GM23338 (cell line): ENCODE measurements at regions not wholly inside any gene's neighbourhood (a gene's known extent, or its start where the extent isn't known, plus 50 kb on each side); places are given as distances from the start of the nearest gene placed in this dataset.
"Not testable (repeated sequence)": the region's sequence is repeated elsewhere in the genome, so short reads cannot be mapped to it uniquely, and the experiment has no call there.

ENCODE experiments used
- ATAC-seq: fragments of 200-7000 bp; cut with Tn5 transposase; 3 replicates; pipeline ENCODE4 v1.9.1; 2020
- DNase-seq: peaks from one replicate; pipeline ENCODE4 v3.0.0-alpha.2; 2015; ENCODE audit warnings: low spot score
- H2AFZ ChIP-seq: fragments of 200-600 bp; sonication (generic); 2 replicates; pipeline ENCODE4 v1.8.0; 2016; ENCODE audit warnings: antibody characterized with exemption, mild to moderate bottlenecking, moderate library complexity
- H3F3A ChIP-seq: fragments of 200-600 bp; sonication (generic); replicated peaks from 2 replicates; pipeline ENCODE4 v1.8.0; 2017; ENCODE audit warnings: antibody characterized with exemption, mixed run types, low read depth
- H3K27ac ChIP-seq: fragments of 200-600 bp; sonication (generic); 2 replicates; pipeline ENCODE4 v1.6.1; 2016; ENCODE audit warnings: low read depth
- H3K27me3 ChIP-seq: fragments of 200-600 bp; sonication (generic); 2 replicates; pipeline ENCODE4 v1.8.0; 2016; ENCODE audit warnings: mild to moderate bottlenecking, mixed run types, moderate library complexity; ENCODE audit not compliant: insufficient read depth
- H3K36me3 ChIP-seq: fragments of 200-600 bp; sonication (generic); 2 replicates; pipeline ENCODE4 v1.8.0; 2016; ENCODE audit warnings: mild to moderate bottlenecking; ENCODE audit not compliant: insufficient read depth
- H3K4me1 ChIP-seq: fragments of 200-600 bp; sonication (generic); 2 replicates; pipeline ENCODE4 v1.8.0; 2016; ENCODE audit warnings: mild to moderate bottlenecking, moderate library complexity; ENCODE audit not compliant: insufficient read depth
- H3K4me2 ChIP-seq: fragments of 200-600 bp; sonication (generic); 2 replicates; pipeline ENCODE4 v1.7.1; 2017; ENCODE audit warnings: mixed run types
- H3K4me3 ChIP-seq: fragments of 200-600 bp; sonication (generic); 2 replicates; pipeline ENCODE4 v1.6.1; 2016; ENCODE audit warnings: mixed run types
- H3K79me2 ChIP-seq: fragments of 200-600 bp; sonication (generic); replicated peaks from 2 replicates; pipeline ENCODE4 v1.8.0; 2017; ENCODE audit warnings: mild to moderate bottlenecking; ENCODE audit not compliant: insufficient read depth
- H3K9me2 ChIP-seq: fragments of 200-600 bp; sonication (generic); 2 replicates; pipeline ENCODE4 v1.8.0; 2017; ENCODE audit not compliant: insufficient read depth
- H4K20me1 ChIP-seq: fragments of 200-600 bp; sonication (generic); replicated peaks from 2 replicates; pipeline ENCODE4 v1.8.0; 2017; ENCODE audit warnings: mild to moderate bottlenecking; ENCODE audit not compliant: insufficient read depth
- H3K27ac Mint-ChIP-seq: 2 replicates; pipeline ENCODE4 v1.8.0; 2020; ENCODE audit warnings: inconsistent platforms, mild to moderate bottlenecking, moderate library complexity, mixed read lengths
- H3K27me3 Mint-ChIP-seq: 3 replicates; pipeline ENCODE4 v1.8.0; 2022; ENCODE audit warnings: low read depth, mild to moderate bottlenecking, moderate library complexity, mixed read lengths, inconsistent platforms; ENCODE audit not compliant: insufficient read depth, poor library complexity
- H3K36me3 Mint-ChIP-seq: 3 replicates; pipeline ENCODE4 v1.8.0; 2021; ENCODE audit warnings: low read depth, mild to moderate bottlenecking, inconsistent platforms, moderate library complexity, mixed read lengths
- H3K4me1 Mint-ChIP-seq: 3 replicates; pipeline ENCODE4 v1.8.0; 2020; ENCODE audit warnings: mild to moderate bottlenecking, inconsistent platforms, mixed read lengths
- H3K4me3 Mint-ChIP-seq: 3 replicates; pipeline ENCODE4 v1.8.0; 2021; ENCODE audit warnings: moderate library complexity, mild to moderate bottlenecking, inconsistent platforms, mixed read lengths
- H3K9me3 Mint-ChIP-seq: 3 replicates; pipeline ENCODE4 v1.8.0; 2020; ENCODE audit warnings: moderate library complexity, mild to moderate bottlenecking, inconsistent platforms, mixed read lengths
- CREB1 ChIP-seq: fragments of 250-450 bp; sonication (Bioruptor Pico); IDR thresholded peaks from 2 replicates; pipeline ENCODE4 v1.5.0; 2020; ENCODE audit warnings: low read depth, mild to moderate bottlenecking, moderate library complexity
- CTCF ChIP-seq, 2 experiments: fragments of 200-600 bp in 1 of 2; sonication (generic) in 1 of 2; conservative IDR thresholded peaks; 2 replicates each; pipeline versions ENCODE4 v1.5.1 to v1.6.1; 2016 to 2017; ENCODE audit warnings: antibody characterized with exemption in 2 of 2, low read depth in 2 of 2, mild to moderate bottlenecking in 2 of 2, moderate library complexity in 1 of 2
- EZH2 ChIP-seq: fragments of 200-600 bp; sonication (generic); IDR thresholded peaks from one replicate; pipeline ENCODE4 v1.8.0; 2017; ENCODE audit warnings: antibody characterized with exemption, mild to moderate bottlenecking, low read depth; ENCODE audit not compliant: unreplicated experiment
- JUNB ChIP-seq: IDR thresholded peaks from one replicate; pipeline ENCODE4 v1.6.1; 2016; ENCODE audit warnings: antibody characterized with exemption; ENCODE audit not compliant: unreplicated experiment
- NANOG ChIP-seq: IDR thresholded peaks from 2 replicates; pipeline ENCODE4 v1.6.1; 2016; ENCODE audit warnings: antibody characterized with exemption, borderline replicate concordance
- REST ChIP-seq: IDR thresholded peaks from one replicate; pipeline ENCODE4 v1.6.1; 2018; ENCODE audit warnings: antibody characterized with exemption; ENCODE audit not compliant: unreplicated experiment
- ZNF114 ChIP-seq: fragments of 250-450 bp; sonication (Bioruptor Pico); IDR thresholded peaks from 2 replicates; pipeline ENCODE4 v1.5.0; 2020; ENCODE audit warnings: mild to moderate bottlenecking, moderate library complexity
- TF ChIP-seq, protein P1 (sequence below): fragments of 250-450 bp; sonication (Bioruptor Pico); IDR thresholded peaks from 2 replicates; pipeline ENCODE4 v1.5.0; 2020; ENCODE audit warnings: mild to moderate bottlenecking, moderate library complexity

GRCh38 chr15:54789376-54789775 is 407.4 kb downstream of the RSL24D1 start (continued):
- TF ChIP-seq, protein P1, sequence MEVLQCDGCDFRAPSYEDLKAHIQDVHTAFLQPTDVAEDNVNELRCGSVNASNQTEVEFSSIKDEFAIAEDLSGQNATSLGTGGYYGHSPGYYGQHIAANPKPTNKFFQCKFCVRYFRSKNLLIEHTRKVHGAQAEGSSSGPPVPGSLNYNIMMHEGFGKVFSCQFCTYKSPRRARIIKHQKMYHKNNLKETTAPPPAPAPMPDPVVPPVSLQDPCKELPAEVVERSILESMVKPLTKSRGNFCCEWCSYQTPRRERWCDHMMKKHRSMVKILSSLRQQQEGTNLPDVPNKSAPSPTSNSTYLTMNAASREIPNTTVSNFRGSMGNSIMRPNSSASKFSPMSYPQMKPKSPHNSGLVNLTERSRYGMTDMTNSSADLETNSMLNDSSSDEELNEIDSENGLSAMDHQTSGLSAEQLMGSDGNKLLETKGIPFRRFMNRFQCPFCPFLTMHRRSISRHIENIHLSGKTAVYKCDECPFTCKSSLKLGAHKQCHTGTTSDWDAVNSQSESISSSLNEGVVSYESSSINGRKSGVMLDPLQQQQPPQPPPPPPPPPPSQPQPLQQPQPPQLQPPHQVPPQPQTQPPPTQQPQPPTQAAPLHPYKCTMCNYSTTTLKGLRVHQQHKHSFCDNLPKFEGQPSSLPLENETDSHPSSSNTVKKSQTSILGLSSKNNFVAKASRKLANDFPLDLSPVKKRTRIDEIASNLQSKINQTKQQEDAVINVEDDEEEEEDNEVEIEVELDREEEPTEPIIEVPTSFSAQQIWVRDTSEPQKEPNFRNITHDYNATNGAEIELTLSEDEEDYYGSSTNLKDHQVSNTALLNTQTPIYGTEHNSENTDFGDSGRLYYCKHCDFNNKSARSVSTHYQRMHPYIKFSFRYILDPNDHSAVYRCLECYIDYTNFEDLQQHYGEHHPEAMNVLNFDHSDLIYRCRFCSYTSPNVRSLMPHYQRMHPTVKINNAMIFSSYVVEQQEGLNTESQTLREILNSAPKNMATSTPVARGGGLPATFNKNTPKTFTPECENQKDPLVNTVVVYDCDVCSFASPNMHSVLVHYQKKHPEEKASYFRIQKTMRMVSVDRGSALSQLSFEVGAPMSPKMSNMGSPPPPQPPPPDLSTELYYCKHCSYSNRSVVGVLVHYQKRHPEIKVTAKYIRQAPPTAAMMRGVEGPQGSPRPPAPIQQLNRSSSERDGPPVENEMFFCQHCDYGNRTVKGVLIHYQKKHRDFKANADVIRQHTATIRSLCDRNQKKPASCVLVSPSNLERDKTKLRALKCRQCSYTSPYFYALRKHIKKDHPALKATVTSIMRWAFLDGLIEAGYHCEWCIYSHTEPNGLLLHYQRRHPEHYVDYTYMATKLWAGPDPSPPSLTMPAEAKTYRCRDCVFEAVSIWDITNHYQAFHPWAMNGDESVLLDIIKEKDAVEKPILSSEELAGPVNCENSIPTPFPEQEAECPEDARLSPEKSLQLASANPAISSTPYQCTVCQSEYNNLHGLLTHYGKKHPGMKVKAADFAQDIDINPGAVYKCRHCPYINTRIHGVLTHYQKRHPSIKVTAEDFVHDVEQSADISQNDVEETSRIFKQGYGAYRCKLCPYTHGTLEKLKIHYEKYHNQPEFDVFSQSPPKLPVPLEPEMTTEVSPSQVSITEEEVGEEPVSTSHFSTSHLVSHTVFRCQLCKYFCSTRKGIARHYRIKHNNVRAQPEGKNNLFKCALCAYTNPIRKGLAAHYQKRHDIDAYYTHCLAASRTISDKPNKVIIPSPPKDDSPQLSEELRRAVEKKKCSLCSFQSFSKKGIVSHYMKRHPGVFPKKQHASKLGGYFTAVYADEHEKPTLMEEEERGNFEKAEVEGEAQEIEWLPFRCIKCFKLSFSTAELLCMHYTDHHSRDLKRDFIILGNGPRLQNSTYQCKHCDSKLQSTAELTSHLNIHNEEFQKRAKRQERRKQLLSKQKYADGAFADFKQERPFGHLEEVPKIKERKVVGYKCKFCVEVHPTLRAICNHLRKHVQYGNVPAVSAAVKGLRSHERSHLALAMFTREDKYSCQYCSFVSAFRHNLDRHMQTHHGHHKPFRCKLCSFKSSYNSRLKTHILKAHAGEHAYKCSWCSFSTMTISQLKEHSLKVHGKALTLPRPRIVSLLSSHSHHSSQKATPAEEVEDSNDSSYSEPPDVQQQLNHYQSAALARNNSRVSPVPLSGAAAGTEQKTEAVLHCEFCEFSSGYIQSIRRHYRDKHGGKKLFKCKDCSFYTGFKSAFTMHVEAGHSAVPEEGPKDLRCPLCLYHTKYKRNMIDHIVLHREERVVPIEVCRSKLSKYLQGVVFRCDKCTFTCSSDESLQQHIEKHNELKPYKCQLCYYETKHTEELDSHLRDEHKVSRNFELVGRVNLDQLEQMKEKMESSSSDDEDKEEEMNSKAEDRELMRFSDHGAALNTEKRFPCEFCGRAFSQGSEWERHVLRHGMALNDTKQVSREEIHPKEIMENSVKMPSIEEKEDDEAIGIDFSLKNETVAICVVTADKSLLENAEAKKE = no peak

GRCh38 chr15:54781220-54781619 is 415.5 kb downstream of the RSL24D1 start:
- not testable (repeated sequence) for H3K4me3 ChIP-seq, H3K4me2 ChIP-seq, H3K27ac ChIP-seq, H3K9me2 ChIP-seq, H3K4me3 Mint-ChIP-seq, DNase-seq, H3K36me3 ChIP-seq, H3F3A ChIP-seq, ATAC-seq, H3K79me2 ChIP-seq, H3K4me1 ChIP-seq, H2AFZ ChIP-seq, H4K20me1 ChIP-seq, H3K27ac Mint-ChIP-seq, H3K4me1 Mint-ChIP-seq, H3K27me3 ChIP-seq, H3K27me3 Mint-ChIP-seq
- Mint-ChIP-seq H3K36me3 (peaks cover 30% of the 10 kb centered on the region), H3K9me3 (peaks cover 67% of the 10 kb centered on the region)

DNA sequence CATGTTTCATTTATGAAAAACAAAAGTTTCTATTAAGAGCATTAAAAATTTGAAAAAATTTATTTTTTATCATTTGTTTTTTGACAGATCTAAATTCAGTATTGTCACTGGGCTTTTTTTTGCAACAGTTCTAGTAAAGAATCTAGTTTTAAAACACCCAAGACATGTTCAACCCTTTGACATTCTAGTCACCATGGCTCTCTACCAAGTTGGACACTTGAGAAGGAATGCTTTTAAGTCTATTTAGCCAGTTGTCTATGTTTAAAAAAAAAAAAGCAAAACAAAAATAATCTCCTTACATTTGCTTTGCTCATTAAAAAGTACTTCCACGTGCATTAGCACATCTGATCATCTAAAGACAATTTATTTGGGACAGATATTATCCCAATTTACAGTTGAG is 417.5 kb downstream of the RSL24D1 start:
- H3F3A ChIP-seq = no peaks in the 10 kb centered on the region
- no peak overlapping the region for H2AFZ ChIP-seq
- no peak for DNase-seq
- no peaks in the 10 kb centered on the region for H3K4me1 ChIP-seq
- Mint-ChIP-seq H3K36me3 (peaks cover 23% of the 10 kb centered on the region), H3K4me3 (no peak overlapping the region), H3K9me3 (peaks cover 65% of the 10 kb centered on the region), H3K4me1 (no peaks in the 10 kb centered on the region; the same call in 2 of the 3 replicates), H3K27ac (no peak overlapping the region), H3K27me3 (no peaks in the 10 kb centered on the region)
- no peaks in the 10 kb centered on the region for H3K79me2 ChIP-seq
- H3K4me3 ChIP-seq = no peak overlapping the region
- H3K4me2 ChIP-seq = no peak overlapping the region
- H3K36me3 ChIP-seq = 0 out of 2 replicates have a peak, but pooled peaks cover 4% of the 10 kb centered on the region
- no peaks in the 10 kb centered on the region for H4K20me1 ChIP-seq
- no peak for ATAC-seq
- no peaks in the 10 kb centered on the region for H3K27me3 ChIP-seq
- H3K9me2 ChIP-seq = no peaks in the 10 kb centered on the region
- no peak overlapping the region for H3K27ac ChIP-seq
- TF ChIP-seq ZNF114 (CRISPR knock-in tag) = no peak
- TF ChIP-seq EZH2 = no peak
- TF ChIP-seq NANOG = no peak
- TF ChIP-seq CTCF (conservative IDR thresholded peaks at IDR 0.05; ENCODE audit: low read depth in 2 of 2) = no peak
- no peak for TF ChIP-seq REST
- no peak for TF ChIP-seq JUNB
- TF ChIP-seq CREB1 (CRISPR knock-in tag) = no peak
